ENCODE measurements at regions not wholly inside any gene's neighbourhood (a gene's known extent, or its start where the extent isn't known, plus 50 kb on each side); places are given as distances from the start of the nearest gene placed in this dataset.

GRCh38 chr2:12953596-12953995 is 236.9 kb downstream of the TRIB2 start:
- Mint-ChIP-seq H3K27ac (no peak overlapping the region), H3K4me3 (no peak overlapping the region), H3K36me3 (no peaks in the 10 kb centered on the region), H3K9me3 (no peaks in the 10 kb centered on the region), H3K4me1 (peaks cover 5% of the 10 kb centered on the region; the same call in 1 of the 2 replicates), H3K27me3 (ENCODE audit: low read depth) (no peaks in the 10 kb centered on the region)
- ATAC-seq (no peak), DNase-seq (ENCODE audit: low spot score) (no peak)
- ChIA-PET POLR2A (no interaction called here), CTCF (no interaction called here)
- TF ChIP-seq TEAD4 (CRISPR knock-in tag; IDR thresholded peaks at IDR 0.05), result no peak
- no peak for TF ChIP-seq ESRRA (CRISPR knock-in tag; IDR thresholded peaks at IDR 0.05; ENCODE audit: borderline replicate concordance)
- TF ChIP-seq NR3C1 (CRISPR knock-in tag; conservative IDR thresholded peaks at IDR 0.05; ENCODE audit: low read depth), result no peak
- no peak for TF ChIP-seq ETV6 (CRISPR knock-in tag; IDR thresholded peaks at IDR 0.05)
- no peak for TF ChIP-seq OVOL2 (CRISPR knock-in tag; IDR thresholded peaks at IDR 0.05; ENCODE audit: borderline replicate concordance)
- TF ChIP-seq HMGA2 (CRISPR knock-in tag; IDR thresholded peaks at IDR 0.05), result no peak
- no peak for TF ChIP-seq ZBTB43 (CRISPR knock-in tag; IDR thresholded peaks at IDR 0.05)
- no peak for TF ChIP-seq ZBTB21 (CRISPR knock-in tag; IDR thresholded peaks at IDR 0.05; ENCODE audit: borderline replicate concordance)
- no peak for TF ChIP-seq ELF4 (CRISPR knock-in tag; IDR thresholded peaks at IDR 0.05; ENCODE audit: low read depth)
- no peak for TF ChIP-seq AR (CRISPR knock-in tag; IDR thresholded peaks at IDR 0.05)
- no peak for TF ChIP-seq GTF2I (CRISPR knock-in tag; conservative IDR thresholded peaks at IDR 0.05)
- no peak for TF ChIP-seq IRF2 (CRISPR knock-in tag; IDR thresholded peaks at IDR 0.05; ENCODE audit: borderline replicate concordance, low read depth)
- TF ChIP-seq E2F5 (CRISPR knock-in tag; IDR thresholded peaks at IDR 0.05), result no peak

- DNase-seq (ENCODE audit: low spot score), result no peak
- ATAC-seq, result no peak
- CTCF ChIA-PET, result no interaction called here
- POLR2A ChIA-PET, result no interaction called here
- Mint-ChIP-seq H3K27ac (no peak overlapping the region), H3K36me3 (no peaks in the 10 kb centered on the region), H3K27me3 (ENCODE audit: low read depth) (no peaks in the 10 kb centered on the region), H3K4me1 (peaks cover 5% of the 10 kb centered on the region; the same call in 1 of the 2 replicates), H3K4me3 (no peak overlapping the region), H3K9me3 (peaks cover 6% of the 10 kb centered on the region; the same call in 1 of the 2 replicates)
- TF ChIP-seq ZSCAN18 (CRISPR knock-in tag; IDR thresholded peaks at IDR 0.05) (no peak), SMAD4 (CRISPR knock-in tag; IDR thresholded peaks at IDR 0.05) (no peak), PREB (CRISPR knock-in tag; IDR thresholded peaks at IDR 0.05; ENCODE audit: borderline replicate concordance) (no peak), ZNF423 (CRISPR knock-in tag; IDR thresholded peaks at IDR 0.05) (no peak), ELF4 (CRISPR knock-in tag; IDR thresholded peaks at IDR 0.05; ENCODE audit: low read depth) (no peak), GTF2I (CRISPR knock-in tag; conservative IDR thresholded peaks at IDR 0.05) (no peak), ZBTB21 (CRISPR knock-in tag; IDR thresholded peaks at IDR 0.05; ENCODE audit: borderline replicate concordance) (no peak), MAX (CRISPR knock-in tag; IDR thresholded peaks at IDR 0.05) (no peak), HMGA2 (CRISPR knock-in tag; IDR thresholded peaks at IDR 0.05) (no peak), ZNF263 (CRISPR knock-in tag; IDR thresholded peaks at IDR 0.05; ENCODE audit: low read depth) (no peak), IRF2 (CRISPR knock-in tag; IDR thresholded peaks at IDR 0.05; ENCODE audit: borderline replicate concordance, low read depth) (no peak), ZNF219 (CRISPR knock-in tag; IDR thresholded peaks at IDR 0.05; ENCODE audit: borderline replicate concordance) (no peak), TCF7 (CRISPR knock-in tag; IDR thresholded peaks at IDR 0.05; ENCODE audit: low read depth) (no peak), ZNF512 (CRISPR knock-in tag; IDR thresholded peaks at IDR 0.05; ENCODE audit: borderline replicate concordance) (no peak), SMAD3 (CRISPR knock-in tag; IDR thresholded peaks at IDR 0.05; ENCODE audit: borderline replicate concordance) (no peak), ZBTB43 (CRISPR knock-in tag; IDR thresholded peaks at IDR 0.05) (no peak), ZNF416 (CRISPR knock-in tag; IDR thresholded peaks at IDR 0.05) (no peak), NR2C2 (CRISPR knock-in tag; IDR thresholded peaks at IDR 0.05) (no peak)
Observed at GRCh38 chr2:12955864-12956263, 239.1 kb downstream of the TRIB2 start.

All from WTC11 (cell line).